GM10248 (cell line): ENCODE measurements at regions not wholly inside any gene's neighbourhood (a gene's known extent, or its start where the extent isn't known, plus 50 kb on each side); places are given as distances from the start of the nearest gene placed in this dataset.

Experiments
- CTCF ChIA-PET: fragments of 300-600 bp; sonication (Branson Sonifier 250); formaldehyde crosslinking; extraction: SDS; loops from one replicate; lab custom pipeline; 2021; ENCODE audit warnings: antibody characterized with exemption; lab: Yijun Ruan, JAX
- POLR2A ChIA-PET: fragments of 350-650 bp; sonication (Branson Sonifier 250); formaldehyde crosslinking; extraction: SDS; loops from one replicate; lab custom pipeline; 2020; ENCODE audit warnings: antibody characterized with exemption; lab: Yijun Ruan, JAX
- DNase-seq: peaks from one replicate; pipeline ENCODE4 v3.0.0; 2012; ENCODE audit errors: extremely low spot score
- TF ChIP-seq, protein P1 (sequence below): IDR thresholded peaks from 2 replicates; pipeline ENCODE4 v1.5.1; 2012; ENCODE audit warnings: mild to moderate bottlenecking, low read depth; ENCODE audit errors: extremely low read depth, missing control alignments, control extremely low read depth

DNA sequence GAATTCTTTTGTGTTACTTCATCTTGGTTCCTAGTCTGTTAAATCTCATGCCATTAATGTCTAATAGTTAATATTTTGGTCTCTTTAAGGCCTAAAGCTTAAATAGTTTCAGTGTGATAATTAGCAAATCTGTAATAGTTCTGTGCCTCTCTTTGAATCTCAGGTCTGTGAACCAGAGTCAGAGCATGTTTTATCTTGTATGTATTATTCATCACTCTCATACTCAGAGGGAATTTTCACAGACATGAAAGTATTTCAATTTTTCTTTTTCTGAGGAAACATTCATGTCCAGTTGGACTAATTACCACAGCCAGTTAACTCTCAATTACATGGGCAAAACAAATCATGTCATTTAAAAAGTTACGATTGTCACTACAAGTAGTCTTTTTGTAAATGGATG is 931.9 kb upstream of the SLC39A10 start:
- DNase-seq = no peak
- ChIA-PET CTCF (interaction anchor here (0.9 to 1.4 kb wide), 2 partner anchors 9 to 10 kb away, joined by 3 read pairs; no protein-coding TSS in a partner anchor), POLR2A (no interaction called here)
- TF ChIP-seq, protein P1, sequence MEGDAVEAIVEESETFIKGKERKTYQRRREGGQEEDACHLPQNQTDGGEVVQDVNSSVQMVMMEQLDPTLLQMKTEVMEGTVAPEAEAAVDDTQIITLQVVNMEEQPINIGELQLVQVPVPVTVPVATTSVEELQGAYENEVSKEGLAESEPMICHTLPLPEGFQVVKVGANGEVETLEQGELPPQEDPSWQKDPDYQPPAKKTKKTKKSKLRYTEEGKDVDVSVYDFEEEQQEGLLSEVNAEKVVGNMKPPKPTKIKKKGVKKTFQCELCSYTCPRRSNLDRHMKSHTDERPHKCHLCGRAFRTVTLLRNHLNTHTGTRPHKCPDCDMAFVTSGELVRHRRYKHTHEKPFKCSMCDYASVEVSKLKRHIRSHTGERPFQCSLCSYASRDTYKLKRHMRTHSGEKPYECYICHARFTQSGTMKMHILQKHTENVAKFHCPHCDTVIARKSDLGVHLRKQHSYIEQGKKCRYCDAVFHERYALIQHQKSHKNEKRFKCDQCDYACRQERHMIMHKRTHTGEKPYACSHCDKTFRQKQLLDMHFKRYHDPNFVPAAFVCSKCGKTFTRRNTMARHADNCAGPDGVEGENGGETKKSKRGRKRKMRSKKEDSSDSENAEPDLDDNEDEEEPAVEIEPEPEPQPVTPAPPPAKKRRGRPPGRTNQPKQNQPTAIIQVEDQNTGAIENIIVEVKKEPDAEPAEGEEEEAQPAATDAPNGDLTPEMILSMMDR = no peak

DNA sequence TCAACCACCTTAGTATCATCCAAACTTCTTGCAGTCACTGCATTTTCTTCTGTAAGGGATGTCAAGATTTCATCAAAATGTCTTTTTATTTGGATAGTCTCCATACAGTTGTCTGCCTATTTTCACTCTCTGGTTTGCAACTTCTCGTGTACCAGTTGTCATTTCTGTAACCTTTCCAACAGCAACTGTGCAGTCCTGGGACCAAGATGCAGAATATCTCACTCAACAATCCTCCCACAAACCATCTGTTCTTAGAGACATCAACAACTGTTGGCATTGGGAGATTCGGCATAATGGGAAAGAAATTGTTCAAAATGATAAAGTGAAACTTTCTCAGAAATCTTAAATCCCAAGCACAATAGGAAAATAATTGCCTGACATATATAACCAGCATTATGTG is 933.6 kb upstream of the SLC39A10 start:
- POLR2A ChIA-PET = no interaction called here
- CTCF ChIA-PET = no interaction called here
- TF ChIP-seq, protein P1 = no peak
- DNase-seq = no peak

DNA sequence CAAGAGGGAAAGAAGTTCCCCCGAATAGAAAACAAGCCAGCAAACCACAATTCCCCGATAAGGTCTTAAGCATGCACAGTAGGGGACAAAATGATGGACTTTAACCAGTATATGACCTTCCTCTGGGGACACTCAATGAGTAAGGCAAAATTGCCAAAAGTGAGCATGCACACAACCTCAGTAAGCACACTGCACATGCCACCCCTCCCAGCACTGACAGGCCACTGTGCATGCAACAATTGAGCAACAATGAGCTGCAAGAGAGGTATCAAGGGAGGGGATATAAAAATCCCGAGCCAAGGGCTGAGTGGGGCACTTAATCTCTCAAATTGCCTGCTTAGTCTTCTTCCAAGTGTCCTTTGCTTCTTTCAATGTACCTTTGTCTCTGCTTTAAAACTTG is 935.8 kb upstream of the SLC39A10 start:
- DNase-seq = no peak
- CTCF ChIA-PET = interaction anchor here (0.8 kb wide), 1 partner anchor 16 kb away, joined by 3 read pairs; no protein-coding TSS in a partner anchor

DNA sequence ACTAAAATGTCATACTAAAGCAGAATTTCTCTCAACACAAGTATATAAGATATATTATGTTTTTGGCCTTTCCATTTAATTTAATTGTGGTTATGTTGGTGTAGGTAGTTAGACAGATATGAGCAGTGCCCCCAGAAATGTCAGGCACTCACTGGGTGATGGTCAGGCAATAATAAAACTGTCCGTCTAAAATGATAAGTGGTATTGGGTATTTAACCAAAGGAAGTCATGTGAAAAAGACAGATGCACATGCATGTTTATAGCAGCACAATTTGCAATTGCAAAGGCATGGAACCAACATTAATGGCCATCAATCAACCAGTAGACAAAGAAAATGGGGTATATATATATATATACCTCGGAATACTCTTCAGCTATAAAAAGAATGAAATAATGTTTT is 936.6 kb upstream of the SLC39A10 start:
- POLR2A ChIA-PET = no interaction called here
- CTCF ChIA-PET = no interaction called here
- DNase-seq = no peak
- TF ChIP-seq, protein P1 = no peak

More for the DNA sequence above, 935.8 kb upstream of the SLC39A10 start:
- POLR2A ChIA-PET = no interaction called here
- TF ChIP-seq, protein P1 = no peak

DNA sequence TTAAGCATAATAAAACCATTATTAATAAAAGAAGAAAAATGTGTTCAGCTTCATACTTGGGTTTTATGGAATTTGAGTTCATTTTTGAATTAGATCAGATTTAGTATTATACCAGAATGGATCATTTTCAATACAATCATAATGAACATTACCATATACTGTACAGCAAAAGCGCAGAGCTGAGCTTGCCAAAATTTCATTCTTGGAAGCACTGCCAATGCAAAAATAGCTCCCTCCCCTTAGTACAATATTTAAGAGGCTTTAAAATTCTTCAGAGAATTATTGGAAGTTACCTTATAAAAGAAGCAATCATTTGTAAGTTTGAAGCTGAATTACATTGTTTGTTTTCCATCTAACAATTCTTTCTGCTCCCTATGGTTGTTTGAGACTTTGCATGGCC is 938.1 kb upstream of the SLC39A10 start:
- DNase-seq = no peak
- POLR2A ChIA-PET = no interaction called here
- CTCF ChIA-PET = interaction anchor here (1.0 kb wide), 1 partner anchor 11 kb away, joined by 3 read pairs; no protein-coding TSS in a partner anchor
- TF ChIP-seq, protein P1 = no peak

DNA sequence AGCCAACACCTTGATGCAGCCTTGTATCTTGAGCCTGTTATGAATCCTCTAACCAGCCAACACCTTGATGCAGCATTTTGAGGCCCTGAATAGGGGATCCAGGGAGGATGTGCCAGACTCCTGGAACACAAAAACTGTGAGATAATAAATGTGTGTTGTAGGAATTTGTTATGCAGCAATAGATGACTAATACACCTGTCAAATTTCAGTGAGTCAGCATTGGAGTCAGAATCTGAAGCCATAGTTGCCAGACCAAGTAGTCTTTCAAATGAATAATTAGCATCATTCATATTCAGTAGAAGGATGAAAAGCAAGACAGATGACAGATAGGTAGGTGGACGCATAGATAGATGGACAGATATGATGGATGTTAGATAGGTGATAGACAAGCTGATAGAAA is 942.5 kb upstream of the SLC39A10 start:
- DNase-seq = no peak
- CTCF ChIA-PET = no interaction called here
- POLR2A ChIA-PET = no interaction called here
- TF ChIP-seq, protein P1 = no peak
